Adipocyte (in vitro differentiated cells): ENCODE measurements at regions not wholly inside any gene's neighbourhood (a gene's known extent, or its start where the extent isn't known, plus 50 kb on each side); places are given as distances from the start of the nearest gene placed in this dataset.

ENCODE experiments used
- DNase-seq: peaks from one replicate; pipeline ENCODE4 v3.0.0-alpha.2; 2015; ENCODE audit warnings: low read depth
- H3K27me3 ChIP-seq: replicated peaks from 2 replicates; pipeline ENCODE4 v1.7.0; 2013; ENCODE audit warnings: mild to moderate bottlenecking, low read length, moderate library complexity; ENCODE audit not compliant: control insufficient read depth, insufficient read depth
- H3K36me3 ChIP-seq: 2 replicates; pipeline ENCODE4 v1.7.0; 2013; ENCODE audit warnings: low read length, mild to moderate bottlenecking, moderate library complexity; ENCODE audit not compliant: control insufficient read depth, insufficient read depth, severe bottlenecking
- H3K4me1 ChIP-seq: 2 replicates; pipeline ENCODE4 v1.7.0; 2013; ENCODE audit warnings: mild to moderate bottlenecking, low read length, moderate library complexity; ENCODE audit not compliant: control insufficient read depth, insufficient read depth
- H3K4me3 ChIP-seq: 2 replicates; pipeline ENCODE4 v1.7.0; 2013; ENCODE audit warnings: mild to moderate bottlenecking, low read length, moderate library complexity
- H3K9ac ChIP-seq: 2 replicates; pipeline ENCODE4 v1.7.0; 2013; ENCODE audit warnings: mild to moderate bottlenecking, low read length, moderate library complexity
- H3K9me3 ChIP-seq: 2 replicates; pipeline ENCODE4 v1.7.0; 2013; ENCODE audit warnings: mild to moderate bottlenecking, low read length, moderate library complexity; ENCODE audit not compliant: control insufficient read depth

DNA sequence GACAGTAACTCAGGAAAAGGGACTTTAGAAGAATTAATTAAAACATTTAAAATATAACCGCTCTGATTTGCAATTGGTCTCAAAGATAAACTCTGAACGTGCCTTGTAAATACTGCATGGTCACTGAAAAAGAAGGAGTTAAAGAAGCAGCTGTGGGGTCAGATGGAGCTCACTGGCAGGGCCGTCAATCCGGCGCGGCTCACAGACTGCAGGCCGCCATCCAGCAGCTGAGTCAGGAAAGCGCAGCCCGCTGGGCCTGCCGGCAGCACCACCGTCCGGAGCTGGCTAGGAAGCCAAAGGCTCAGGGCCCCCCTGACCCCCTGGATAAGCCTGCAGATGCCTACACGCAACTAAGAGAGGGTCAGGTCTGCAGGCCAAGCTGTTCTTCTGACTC, 54.2 kb upstream of the FRMD1 start:
- no peaks in the 10 kb centered on the region for H3K9me3 ChIP-seq
- peaks cover 20% of the 10 kb centered on the region for H3K4me1 ChIP-seq
- H3K27me3 ChIP-seq: peaks cover 10% of the 10 kb centered on the region
- H3K9ac ChIP-seq: peak overlapping the region; percentile 53
- peak; percentile 1 for DNase-seq
- peak overlapping the region; percentile 68 for H3K4me3 ChIP-seq
- no peaks in the 10 kb centered on the region for H3K36me3 ChIP-seq

- Histone ChIP-seq H3K27me3 (peaks cover 10% of the 10 kb centered on the region), H3K4me1 (peaks cover 20% of the 10 kb centered on the region), H3K9me3 (no peaks in the 10 kb centered on the region), H3K4me3 (peak overlapping the region; percentile 68), H3K9ac (peak overlapping the region; percentile 53), H3K36me3 (no peaks in the 10 kb centered on the region)
- peak; percentile 12 for DNase-seq
Observed at GRCh38 chr6:168132531-168133167, 53.6 kb upstream of the FRMD1 start.

- Histone ChIP-seq H3K27me3 (peaks cover 16% of the 10 kb centered on the region), H3K9ac (no peak overlapping the region), H3K4me3 (no peak overlapping the region), H3K36me3 (no peaks in the 10 kb centered on the region), H3K9me3 (no peaks in the 10 kb centered on the region), H3K4me1 (peaks cover 20% of the 10 kb centered on the region)
- DNase-seq: no peak
Observed at GRCh38 chr6:168131464-168132415, 52.7 kb upstream of the FRMD1 start.

DNA sequence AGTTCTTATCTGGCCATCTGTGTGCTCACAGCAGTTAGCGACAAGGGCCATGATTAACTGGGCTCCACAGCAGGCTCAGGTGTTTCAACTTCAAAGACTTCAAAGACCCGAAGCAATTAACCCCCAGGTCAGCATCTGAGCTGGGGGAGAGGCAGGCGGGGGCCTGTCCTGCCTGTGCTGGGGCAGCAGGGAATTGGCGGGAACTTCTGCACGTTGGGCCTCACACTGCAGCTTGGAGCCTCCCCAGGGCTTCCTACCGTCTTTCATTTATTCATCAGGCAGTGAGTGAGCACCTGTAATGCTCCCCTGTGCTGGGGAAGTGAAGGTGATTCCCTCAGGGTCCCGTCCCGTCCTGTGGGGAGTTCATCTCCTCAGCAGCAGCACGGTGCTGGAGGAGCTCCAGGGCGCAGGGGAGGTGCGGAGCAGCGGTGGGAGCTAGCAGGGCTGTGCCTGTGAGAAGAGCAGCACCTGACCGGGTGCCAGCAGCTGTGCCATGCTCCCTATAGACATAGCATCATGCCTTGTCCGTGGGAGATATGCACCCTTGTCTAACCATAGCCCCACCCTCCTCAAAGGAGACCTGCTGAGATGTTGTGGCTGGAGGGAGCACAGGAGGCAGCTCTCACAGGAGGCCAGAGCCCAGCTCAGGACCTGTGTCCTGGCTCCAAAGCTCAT, 51.8 kb upstream of the FRMD1 start:
- no peak overlapping the region for H3K4me3 ChIP-seq
- H3K4me1 ChIP-seq: peaks cover 20% of the 10 kb centered on the region
- no peak for DNase-seq
- H3K9ac ChIP-seq: no peak overlapping the region
- peaks cover 23% of the 10 kb centered on the region for H3K27me3 ChIP-seq
- no peaks in the 10 kb centered on the region for H3K9me3 ChIP-seq
- no peaks in the 10 kb centered on the region for H3K36me3 ChIP-seq

DNA sequence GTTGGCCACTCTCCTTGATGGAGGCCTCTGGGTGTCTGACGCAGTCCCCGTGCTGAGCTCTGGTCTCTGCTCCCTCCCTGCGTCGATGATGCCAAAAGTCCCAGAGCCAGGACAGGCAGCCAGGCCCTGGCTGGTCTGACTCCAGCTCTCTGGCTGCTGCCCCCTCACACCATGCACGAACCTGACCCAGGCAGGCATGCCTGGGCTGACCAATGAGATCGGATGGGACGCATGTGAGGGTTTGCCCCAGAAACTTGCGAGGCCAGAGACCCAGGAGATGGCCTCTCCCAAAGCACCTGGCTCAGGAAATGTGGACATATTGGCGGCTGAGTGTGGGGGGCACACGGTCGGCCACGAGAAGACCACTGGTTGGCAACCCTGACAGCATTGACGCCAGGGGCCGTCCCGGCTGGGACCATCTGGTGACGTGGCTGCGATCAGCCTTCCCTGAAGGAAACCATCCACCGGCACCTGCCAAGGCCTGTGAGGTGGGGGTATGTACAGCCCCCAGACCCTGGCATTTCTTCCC, 51.2 kb upstream of the FRMD1 start:
- Histone ChIP-seq H3K27me3 (peaks cover 28% of the 10 kb centered on the region), H3K9me3 (no peaks in the 10 kb centered on the region), H3K4me3 (no peak overlapping the region), H3K4me1 (peaks cover 20% of the 10 kb centered on the region), H3K36me3 (no peaks in the 10 kb centered on the region), H3K9ac (no peak overlapping the region)
- no peak for DNase-seq

- Histone ChIP-seq H3K36me3 (no peaks in the 10 kb centered on the region), H3K4me1 (peaks cover 20% of the 10 kb centered on the region), H3K27me3 (peaks cover 27% of the 10 kb centered on the region), H3K4me3 (no peak overlapping the region), H3K9me3 (no peaks in the 10 kb centered on the region), H3K9ac (no peak overlapping the region)
- DNase-seq: no peak
Observed at GRCh38 chr6:168129292-168130167, 50.5 kb upstream of the FRMD1 start.

DNA sequence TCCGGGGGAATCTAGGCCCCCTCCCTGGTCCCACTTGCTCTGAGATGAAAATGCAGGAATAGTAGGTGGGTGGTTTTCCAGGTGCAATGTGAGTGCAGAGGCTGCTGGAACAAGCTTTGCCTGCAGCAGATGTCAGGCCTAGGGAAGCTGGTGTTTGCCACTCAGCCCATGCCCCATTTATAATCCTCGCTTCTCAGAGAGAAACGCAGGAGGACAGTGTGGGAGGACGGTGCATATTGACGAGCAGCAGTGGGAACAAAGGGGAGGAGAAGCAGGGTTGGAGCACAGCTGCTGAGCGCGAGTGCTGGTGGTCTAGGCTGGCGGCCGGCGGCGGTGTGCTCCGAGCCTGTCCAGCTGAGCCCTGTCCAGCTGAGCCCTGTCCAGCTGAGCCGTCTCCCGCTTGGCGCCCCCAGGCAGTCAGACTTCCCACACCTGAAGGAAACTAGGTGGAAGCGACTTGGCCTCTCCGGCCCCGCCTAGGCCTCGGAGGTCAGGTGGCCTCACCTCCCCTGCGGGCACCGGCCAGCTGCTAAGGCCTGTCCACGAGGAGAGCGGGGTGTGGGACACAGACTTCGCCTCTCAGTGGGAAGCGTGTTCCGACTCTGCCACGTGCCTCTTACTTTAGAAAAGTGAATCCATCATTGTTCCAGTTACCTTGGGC, 49.7 kb upstream of the FRMD1 start:
- Histone ChIP-seq H3K27me3 (peaks cover 24% of the 10 kb centered on the region), H3K4me1 (peaks cover 17% of the 10 kb centered on the region), H3K9ac (no peak overlapping the region), H3K9me3 (no peaks in the 10 kb centered on the region), H3K4me3 (no peak overlapping the region), H3K36me3 (no peaks in the 10 kb centered on the region)
- DNase-seq: no peak
